Panc1 (cell line): ENCODE measurements at regions not wholly inside any gene's neighbourhood (a gene's known extent, or its start where the extent isn't known, plus 50 kb on each side); places are given as distances from the start of the nearest gene placed in this dataset.

Experiments used
- CTCF ChIP-seq: fragments of 450-650 bp; IDR thresholded peaks from 2 replicates; pipeline ENCODE4 v1.5.1; 2017; ENCODE audit warnings: mild to moderate bottlenecking
- POLR2AphosphoS5 ChIP-seq: IDR thresholded peaks from 2 replicates; pipeline ENCODE4 v1.6.1; 2012; ENCODE audit warnings: mild to moderate bottlenecking, low read depth, low read length, moderate library complexity
- REST ChIP-seq, 2 experiments: IDR thresholded peaks; 2 replicates each; pipeline ENCODE4 v1.6.1; 2011 to 2012; ENCODE audit warnings: low read depth in 2 of 2, control low read depth in 1 of 2, low read length in 1 of 2, mild to moderate bottlenecking in 1 of 2, moderate library complexity in 1 of 2; ENCODE audit not compliant: insufficient read depth in 1 of 2
- SIN3A ChIP-seq: IDR thresholded peaks from 2 replicates; pipeline ENCODE4 v1.6.1; 2012; ENCODE audit warnings: low read depth, mild to moderate bottlenecking, low read length, moderate library complexity, borderline replicate concordance; ENCODE audit not compliant: insufficient read depth
- TCF7L2 ChIP-seq: IDR thresholded peaks from 2 replicates; pipeline ENCODE4 v1.6.1; 2011; ENCODE audit warnings: mild to moderate bottlenecking, low read depth, low read length, inconsistent platforms

- TF ChIP-seq CTCF = no peak
- TF ChIP-seq POLR2AphosphoS5 = no peak
- TF ChIP-seq REST (IDR thresholded peaks at IDR 0.05; ENCODE audit: insufficient read depth in 1 of 2, low read depth in 2 of 2, low read length in 1 of 2) = no peak
- no peak for TF ChIP-seq SIN3A
- no peak for TF ChIP-seq TCF7L2
Measured at GRCh38 chr6:166839569-166839968, 116.8 kb downstream of the RNASET2 start.
